Inferior parietal cortex (tissue), 1 donor: ENCODE measurements at regions not wholly inside any gene's neighbourhood (a gene's known extent, or its start where the extent isn't known, plus 50 kb on each side); places are given as distances from the start of the nearest gene placed in this dataset.

Experiments used
- DNase-seq: peaks from one replicate; pipeline ENCODE4 v3.0.0-alpha.2; 2016; ENCODE audit errors: extremely low spot score

DNA sequence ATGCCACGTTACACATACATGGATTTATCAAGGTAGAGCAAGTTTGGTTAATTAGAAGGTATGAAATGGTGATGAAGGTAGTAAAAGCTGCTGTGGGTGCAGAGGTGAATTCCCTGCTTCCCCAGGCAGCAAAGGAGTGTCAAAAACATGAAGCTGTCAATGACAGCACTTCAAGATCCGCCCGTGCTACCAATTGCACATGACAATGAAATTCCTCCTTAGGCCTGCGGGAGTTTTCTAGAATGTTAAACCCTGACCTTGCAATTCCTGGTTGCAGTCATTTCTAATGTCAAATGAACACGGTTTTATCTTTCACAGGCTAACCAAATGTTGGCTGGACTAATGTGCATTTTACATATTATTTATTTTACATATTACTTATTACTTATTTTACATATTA is 67.7 kb upstream of the LSM14A start:
- DNase-seq: no peak

DNA sequence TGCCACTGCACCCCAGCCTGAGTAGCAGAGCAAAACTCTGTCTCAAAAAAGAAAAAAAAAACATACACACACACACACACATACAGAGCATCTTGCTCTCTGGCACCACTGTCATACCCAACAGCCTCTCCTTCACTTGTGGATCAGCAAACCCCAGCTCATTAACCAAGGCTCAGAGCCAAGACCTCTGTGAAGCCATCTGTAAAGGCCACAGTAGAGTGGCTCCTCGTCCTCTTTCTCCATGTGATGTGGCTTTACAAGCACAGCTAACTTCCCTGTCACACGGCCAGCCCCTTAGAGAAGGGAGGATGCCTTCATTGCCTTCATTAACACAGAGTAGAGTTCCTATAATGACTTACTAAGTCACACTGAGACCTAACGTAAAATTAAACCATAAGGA is 62.7 kb upstream of the LSM14A start:
- no peak for DNase-seq

DNA sequence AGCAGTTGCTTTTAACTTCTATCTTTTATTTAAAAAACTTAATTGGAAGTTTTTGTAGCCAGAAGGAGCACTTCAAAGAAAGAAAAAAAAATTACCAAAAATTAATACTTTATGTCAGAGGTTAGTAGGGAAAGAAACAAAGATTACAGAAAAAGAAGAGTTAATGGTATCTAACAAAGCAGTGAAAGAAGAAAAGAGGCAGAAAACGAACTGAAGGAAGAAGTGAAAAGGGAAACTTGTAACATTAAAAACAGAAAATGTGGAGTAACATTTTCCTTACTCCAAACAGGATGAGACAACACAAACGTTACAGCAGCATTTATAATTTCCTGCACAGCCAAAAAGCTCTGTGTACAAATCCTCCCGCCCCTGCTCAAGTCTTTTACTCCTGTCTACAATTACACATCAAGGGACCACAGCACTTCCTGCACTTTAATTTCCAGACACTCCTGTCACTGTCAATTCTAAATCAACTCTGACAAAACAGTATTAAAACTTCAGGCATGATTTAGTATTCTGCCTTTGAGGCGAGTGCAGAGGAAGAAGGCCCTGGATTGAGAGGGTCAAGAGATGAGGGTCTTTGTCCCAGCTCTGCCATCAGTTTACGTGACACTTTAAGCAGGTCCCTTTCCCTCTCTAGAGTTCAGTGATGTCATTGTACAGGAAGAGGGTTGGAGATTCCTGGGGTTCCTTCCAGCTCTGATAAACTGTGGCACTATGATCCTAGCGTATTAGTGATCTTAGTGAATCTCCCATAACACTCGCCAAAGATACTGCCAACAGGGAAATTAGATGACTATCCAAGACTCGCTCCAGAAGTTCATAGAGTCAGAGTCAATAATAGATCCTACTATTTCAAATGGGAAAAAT is 53.2 kb upstream of the LSM14A start:
- no peak for DNase-seq

DNA sequence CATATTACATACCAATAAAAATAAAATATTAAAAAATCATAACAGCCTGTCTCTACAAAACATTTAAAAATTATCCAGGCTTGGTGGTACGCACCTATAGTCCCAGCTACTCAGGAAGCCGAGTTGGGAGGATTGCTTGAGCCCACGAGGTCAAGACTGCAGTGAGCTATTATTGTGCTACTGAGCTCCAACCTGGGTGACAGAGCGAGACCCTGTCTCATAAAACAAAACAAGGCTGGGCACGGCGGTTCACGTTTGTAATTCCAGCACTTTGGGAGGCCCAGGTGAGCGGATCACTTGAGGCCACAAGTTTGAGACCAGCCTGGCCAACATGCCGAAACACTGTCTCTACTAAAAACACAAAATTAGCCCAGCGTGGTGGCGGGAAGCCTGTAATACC is 52.2 kb upstream of the LSM14A start:
- DNase-seq: no peak

DNA sequence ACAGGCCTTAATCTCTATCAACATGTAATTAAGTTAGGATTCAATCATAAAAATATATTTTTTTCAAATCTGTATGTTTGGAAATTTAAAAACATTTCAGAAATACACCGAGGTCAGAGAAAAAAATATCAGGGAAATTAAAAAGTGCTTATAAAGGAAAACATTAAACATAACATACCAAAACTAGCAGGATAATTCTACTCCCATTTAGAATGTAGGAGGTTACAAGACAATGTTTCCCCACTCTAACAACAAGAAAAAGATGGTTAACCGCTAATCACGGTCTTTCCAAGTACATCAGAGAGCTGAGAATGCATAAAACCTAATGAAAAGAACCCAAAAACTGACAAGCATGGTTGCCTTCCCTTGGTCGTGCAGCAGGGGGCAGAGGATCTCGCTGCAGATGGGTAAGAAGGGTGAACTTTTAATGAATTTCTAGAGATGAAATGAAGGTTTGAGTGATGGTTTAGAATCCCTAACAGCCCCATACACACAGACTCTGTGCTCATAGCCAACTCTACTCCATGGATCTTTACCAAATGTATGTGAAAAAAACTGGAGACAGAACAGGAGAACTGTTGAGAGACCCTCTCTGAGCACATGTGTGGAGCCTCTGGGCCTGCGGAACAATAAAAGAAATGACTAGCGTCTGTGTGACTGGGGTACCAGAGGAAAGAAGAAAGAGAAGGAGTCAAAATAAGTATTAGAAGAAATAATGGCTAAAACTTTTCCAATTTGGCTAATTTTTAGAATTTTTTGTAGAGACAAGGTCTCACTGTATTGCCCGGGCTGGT is 51.3 kb upstream of the LSM14A start:
- DNase-seq: peak; percentile 16
